Body of pancreas (tissue), 4 donors: ENCODE measurements at regions not wholly inside any gene's neighbourhood (a gene's known extent, or its start where the extent isn't known, plus 50 kb on each side); places are given as distances from the start of the nearest gene placed in this dataset.

Source experiments
- ATAC-seq: fragments of 150-250 bp; one replicate; pipeline ENCODE4 v1.9.1; 2016
- DNase-seq, 4 donors: peaks; one replicate each; pipeline ENCODE4 v3.0.0-alpha.2; 2019
- H3K27ac ChIP-seq, 4 donors: fragments of 200-600 bp; sonication (generic); 1 replicate in 3 of 4; 2 replicates in 1 of 4; pipeline versions ENCODE4 v1.5.1 to v1.6.1; 2016 to 2019; ENCODE audit warnings: mild to moderate bottlenecking in 1 of 4, mixed read lengths in 1 of 4, moderate library complexity in 1 of 4
- H3K27me3 ChIP-seq, 2 donors: fragments of 200-600 bp; sonication (generic); one replicate each; pipeline ENCODE4 v1.6.0; 2016; ENCODE audit warnings: mild to moderate bottlenecking in 1 of 2
- H3K36me3 ChIP-seq, 2 donors: fragments of 200-600 bp; sonication (generic); replicated peaks in 1 of 2; 2 replicates each; pipeline ENCODE4 v1.5.1; 2016; ENCODE audit warnings: low read depth in 2 of 2; ENCODE audit not compliant: insufficient read depth in 1 of 2
- H3K4me1 ChIP-seq: fragments of 200-600 bp; sonication (generic); one replicate; pipeline ENCODE4 v1.6.0; 2016
- H3K4me3 ChIP-seq, 2 donors: fragments of 200-600 bp; sonication (generic); 1 replicate in 1 of 2; 2 replicates in 1 of 2; pipeline ENCODE4 v1.5.1; 2016 to 2019
- H3K9me3 ChIP-seq, 3 donors: fragments of 200-600 bp; sonication (generic); 1 replicate in 2 of 3; 2 replicates in 1 of 3; pipeline ENCODE4 v1.5.1; 2016
- POLR2A ChIP-seq, 3 donors: fragments of 450-650 bp; IDR thresholded peaks; one replicate each; pipeline ENCODE4 v1.6.1; 2016; ENCODE audit warnings: antibody characterized with exemption in 3 of 3, mild to moderate bottlenecking in 2 of 3
- WGBS, 2 donors: methylation state at CpG; one replicate each; pipeline ENCODE4 v1.1.5; 2017; 5-methylcytosine and 5-hydroxymethylcytosine counted together
- intact Hi-C: fragments of 100-400 bp; cut with DNase I; formaldehyde crosslinking; loops from one replicate; pipeline ENCODE4 v1.15.1; 2023
- TF ChIP-seq, protein P1 (sequence below), 7 experiments: fragments of 450-650 bp in 4 of 7; fragments of 200-600 bp in 3 of 7; sonication (generic) in 3 of 7; IDR thresholded peaks; one replicate each; pipeline ENCODE4 v1.5.1; 2016 to 2019; ENCODE audit warnings: antibody characterized with exemption in 7 of 7

DNA sequence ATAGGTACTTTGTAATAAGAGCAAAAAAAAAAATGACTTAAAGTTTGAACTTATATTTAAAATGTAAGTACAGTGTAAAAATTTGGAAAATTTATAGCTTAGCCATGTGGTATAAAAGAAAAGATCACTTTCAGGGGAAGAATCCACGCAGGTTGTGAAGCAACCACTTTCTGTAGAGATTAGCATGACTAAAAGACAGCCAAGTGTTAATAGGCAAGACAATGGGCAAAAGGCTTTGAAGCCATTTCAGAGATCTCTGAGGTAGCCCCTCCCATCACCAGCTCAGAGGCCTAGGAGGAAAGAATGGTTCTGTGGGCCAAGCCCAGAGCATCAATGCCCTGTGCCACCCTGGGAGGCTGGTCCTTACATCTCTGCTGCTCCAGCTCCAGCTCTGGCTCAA is 346.3 kb upstream of the CHD1 start:
- DNase-seq (no peak), ATAC-seq (no peak)
- no peak overlapping the region for H3K4me3 ChIP-seq
- H3K4me1 ChIP-seq, result no peaks in the 10 kb centered on the region
- TF ChIP-seq POLR2A (IDR thresholded peaks at IDR 0.05), result no peak
- TF ChIP-seq, protein P1, sequence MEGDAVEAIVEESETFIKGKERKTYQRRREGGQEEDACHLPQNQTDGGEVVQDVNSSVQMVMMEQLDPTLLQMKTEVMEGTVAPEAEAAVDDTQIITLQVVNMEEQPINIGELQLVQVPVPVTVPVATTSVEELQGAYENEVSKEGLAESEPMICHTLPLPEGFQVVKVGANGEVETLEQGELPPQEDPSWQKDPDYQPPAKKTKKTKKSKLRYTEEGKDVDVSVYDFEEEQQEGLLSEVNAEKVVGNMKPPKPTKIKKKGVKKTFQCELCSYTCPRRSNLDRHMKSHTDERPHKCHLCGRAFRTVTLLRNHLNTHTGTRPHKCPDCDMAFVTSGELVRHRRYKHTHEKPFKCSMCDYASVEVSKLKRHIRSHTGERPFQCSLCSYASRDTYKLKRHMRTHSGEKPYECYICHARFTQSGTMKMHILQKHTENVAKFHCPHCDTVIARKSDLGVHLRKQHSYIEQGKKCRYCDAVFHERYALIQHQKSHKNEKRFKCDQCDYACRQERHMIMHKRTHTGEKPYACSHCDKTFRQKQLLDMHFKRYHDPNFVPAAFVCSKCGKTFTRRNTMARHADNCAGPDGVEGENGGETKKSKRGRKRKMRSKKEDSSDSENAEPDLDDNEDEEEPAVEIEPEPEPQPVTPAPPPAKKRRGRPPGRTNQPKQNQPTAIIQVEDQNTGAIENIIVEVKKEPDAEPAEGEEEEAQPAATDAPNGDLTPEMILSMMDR (IDR thresholded peaks at IDR 0.05), result no peak
- 79 to 96% methylated on average over 1 of the region's 1 CpG for WGBS, 2 donors
- H3K9me3 ChIP-seq, result no peaks in the 10 kb centered on the region
- intact Hi-C loops, result no loop called here
- no peaks in the 10 kb centered on the region for H3K27me3 ChIP-seq
- no peaks in the 10 kb centered on the region for H3K36me3 ChIP-seq
- no peak overlapping the region for H3K27ac ChIP-seq

DNA sequence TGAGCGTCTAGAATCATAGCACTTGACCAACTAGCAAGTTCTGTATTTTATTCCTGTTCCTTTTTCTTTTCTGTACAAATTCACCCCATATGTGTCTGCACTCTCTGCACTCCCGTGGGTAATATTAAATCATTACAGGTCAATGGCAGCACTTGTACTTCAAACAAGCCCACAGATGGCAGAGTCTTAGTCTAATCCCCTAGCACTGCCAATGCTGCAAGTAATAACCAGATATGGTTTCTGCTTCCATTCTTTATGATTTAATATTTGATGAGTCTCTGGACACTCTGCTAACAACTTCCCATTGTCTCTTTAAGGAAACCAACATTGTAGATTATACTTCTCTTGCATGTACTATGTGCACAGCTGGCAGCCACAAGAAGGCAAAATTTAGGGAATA is 343.8 kb upstream of the CHD1 start:
- intact Hi-C loops, result no loop called here
- WGBS, 2 donors, result 45 to 51% methylated on average over 2 of the region's 2 CpGs
- H3K27ac ChIP-seq, result no peak overlapping the region

DNA sequence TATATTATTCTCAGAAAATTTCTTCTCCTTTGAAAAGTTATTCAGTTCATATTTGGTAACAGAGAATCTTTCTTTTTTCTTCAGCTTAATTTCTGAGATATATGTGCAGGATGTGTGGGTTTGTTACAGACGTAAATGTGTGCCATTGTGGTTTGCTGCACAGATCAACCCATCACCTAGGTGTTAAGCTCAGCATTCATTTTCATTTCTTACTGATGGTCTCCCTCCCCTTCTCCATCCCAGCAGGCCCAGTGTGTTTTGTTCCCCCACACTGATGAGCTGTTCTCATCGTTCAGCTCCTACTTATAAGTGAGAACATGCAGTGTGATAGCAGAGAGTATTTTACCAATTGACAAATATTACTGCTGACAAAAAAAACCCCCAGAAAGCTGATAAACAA is 330.0 kb upstream of the CHD1 start:
- intact Hi-C loops, result no loop called here
- Histone ChIP-seq H3K4me1 (no peaks in the 10 kb centered on the region), H3K9me3 (peaks cover 0 to 5% (median 3%) of the 10 kb centered on the region in 3 donors), H3K27me3 (no peaks in the 10 kb centered on the region), H3K27ac (no peak overlapping the region), H3K4me3 (no peak overlapping the region), H3K36me3 (no peaks in the 10 kb centered on the region)
- 44 to 52% methylated on average over 2 of the region's 2 CpGs for WGBS, 2 donors
- TF ChIP-seq, protein P1 (IDR thresholded peaks at IDR 0.05), result no peak
- no peak for TF ChIP-seq POLR2A (IDR thresholded peaks at IDR 0.05)
- ATAC-seq (no peak), DNase-seq (no peak)

More for the DNA sequence above, 343.8 kb upstream of the CHD1 start:
- DNase-seq, result no peak
- no peak for ATAC-seq
- Histone ChIP-seq H3K9me3 (no peaks in the 10 kb centered on the region), H3K36me3 (no peaks in the 10 kb centered on the region), H3K27me3 (no peaks in the 10 kb centered on the region), H3K4me1 (no peaks in the 10 kb centered on the region), H3K4me3 (no peak overlapping the region)
- TF ChIP-seq, protein P1 (IDR thresholded peaks at IDR 0.05), result no peak
- TF ChIP-seq POLR2A (IDR thresholded peaks at IDR 0.05), result no peak

DNA sequence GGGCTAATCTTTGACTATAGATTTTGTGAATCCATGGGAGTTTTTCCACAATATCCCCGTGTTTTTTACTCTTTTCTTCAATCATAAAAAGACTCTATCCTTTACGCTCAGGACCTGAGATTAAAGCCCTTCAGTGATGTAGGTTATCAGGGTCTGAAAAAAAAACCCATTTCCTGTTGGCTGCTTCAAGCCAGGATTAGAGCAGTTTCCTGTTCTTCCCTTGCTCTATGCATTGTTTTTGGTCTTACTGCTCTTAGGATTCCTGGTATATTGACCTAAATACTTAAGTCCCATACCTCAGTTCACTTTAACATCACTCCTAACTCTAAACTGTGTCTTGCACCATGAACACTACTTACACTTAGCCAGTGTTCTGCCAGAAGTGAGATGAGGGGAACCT is 319.3 kb upstream of the CHD1 start:
- Histone ChIP-seq H3K4me1 (no peaks in the 10 kb centered on the region), H3K36me3 (no peaks in the 10 kb centered on the region), H3K4me3 (no peak overlapping the region), H3K9me3 (no peaks in the 10 kb centered on the region), H3K27ac (no peak overlapping the region), H3K27me3 (no peaks in the 10 kb centered on the region)
- no peak for TF ChIP-seq POLR2A (IDR thresholded peaks at IDR 0.05)
- TF ChIP-seq, protein P1 (IDR thresholded peaks at IDR 0.05), result no peak
- intact Hi-C loops, result no loop called here
- DNase-seq (no peak), ATAC-seq (no peak)
- 50 to 71% methylated on average over 2 of the region's 2 CpGs for WGBS, 2 donors

DNA sequence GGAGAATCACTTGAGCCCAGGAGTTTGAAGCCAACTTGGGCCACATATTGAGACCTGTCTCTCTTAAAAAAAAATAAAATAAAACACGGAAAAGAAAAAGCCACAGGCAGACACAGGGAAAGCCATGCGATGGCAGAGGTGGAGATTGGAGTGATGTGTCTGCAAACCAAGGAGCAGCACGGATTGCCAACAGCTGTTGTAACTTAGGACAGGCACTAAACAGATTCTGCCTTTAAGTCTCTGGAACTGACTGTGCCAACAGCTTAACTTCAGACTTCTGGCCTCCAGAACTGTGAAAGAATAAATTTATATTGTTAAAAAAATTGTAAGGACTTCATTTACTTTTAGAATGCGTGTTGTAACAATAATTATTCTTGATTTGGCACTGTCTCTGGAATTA is 318.5 kb upstream of the CHD1 start:
- H3K36me3 ChIP-seq, result no peaks in the 10 kb centered on the region
- H3K9me3 ChIP-seq, result no peaks in the 10 kb centered on the region
- DNase-seq (no peak), ATAC-seq (no peak)
- TF ChIP-seq POLR2A (IDR thresholded peaks at IDR 0.05), result no peak
- TF ChIP-seq, protein P1 (IDR thresholded peaks at IDR 0.05), result no peak
- WGBS, 2 donors, result 72 to 75% methylated on average over 4 of the region's 4 CpGs
- no peaks in the 10 kb centered on the region for H3K27me3 ChIP-seq
- intact Hi-C loops, result no loop called here
- no peaks in the 10 kb centered on the region for H3K4me1 ChIP-seq
- H3K27ac ChIP-seq, result no peak overlapping the region
- H3K4me3 ChIP-seq, result no peak overlapping the region
